ENCODE measurements at regions not wholly inside any gene's neighbourhood (a gene's known extent, or its start where the extent isn't known, plus 50 kb on each side); places are given as distances from the start of the nearest gene placed in this dataset.
"Not testable (repeated sequence)": the region's sequence is repeated elsewhere in the genome, so short reads cannot be mapped to it uniquely, and the experiment has no call there.

DNA sequence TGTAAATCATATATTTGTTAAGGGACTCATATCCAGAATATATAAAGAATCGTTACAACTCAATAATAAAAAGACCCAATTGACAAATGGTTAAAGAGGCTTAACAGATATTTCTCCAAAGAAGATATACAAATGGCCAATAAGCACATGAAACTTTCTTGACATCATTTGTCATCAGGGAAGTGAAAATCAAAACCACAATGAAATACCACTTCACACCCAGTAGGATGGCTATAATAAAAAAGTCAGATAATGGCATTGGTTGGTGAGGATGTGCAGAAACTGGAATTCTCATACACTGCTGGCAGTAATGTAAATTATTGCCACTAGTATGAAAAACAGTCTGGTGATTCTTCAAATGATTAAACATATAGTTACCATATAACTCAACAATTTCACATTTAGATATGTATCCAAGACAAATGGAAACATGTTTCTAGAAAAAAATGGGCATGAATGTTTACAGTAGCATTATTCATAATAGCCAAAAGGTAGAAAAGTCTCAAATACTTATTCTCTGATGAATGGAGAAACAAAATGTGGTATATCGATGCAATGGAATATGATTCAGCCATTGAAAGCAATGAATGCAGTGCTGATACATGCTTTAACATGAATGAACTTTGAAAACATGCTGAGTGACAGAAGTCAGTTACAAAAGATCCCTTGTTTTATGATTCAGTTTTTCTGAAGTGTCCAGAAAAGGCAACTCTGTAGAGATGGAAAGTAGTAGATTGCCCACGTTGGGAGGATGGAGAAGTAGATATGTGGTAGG lies 304.6 kb upstream of the ZEB2 start:
- FAIRE-seq, result no peak

DNA sequence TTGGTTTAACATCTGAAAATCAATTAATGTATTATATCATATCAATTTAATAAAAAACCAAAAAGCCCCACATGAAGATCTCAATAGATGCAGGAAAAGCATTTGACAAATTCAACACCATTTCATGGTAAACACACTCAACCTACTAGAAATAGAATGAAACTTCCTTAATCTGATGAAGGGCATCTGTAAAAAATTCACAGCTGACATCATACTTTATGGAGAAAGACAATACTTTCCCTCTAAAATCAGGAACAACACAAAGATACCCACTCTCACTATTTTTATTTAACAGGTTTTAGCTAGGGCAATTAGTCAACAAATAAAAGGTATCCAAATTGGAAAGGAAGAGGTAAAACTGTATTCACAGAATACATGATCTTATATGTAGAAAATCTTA lies 303.0 kb upstream of the ZEB2 start:
- FAIRE-seq, result no peak

DNA sequence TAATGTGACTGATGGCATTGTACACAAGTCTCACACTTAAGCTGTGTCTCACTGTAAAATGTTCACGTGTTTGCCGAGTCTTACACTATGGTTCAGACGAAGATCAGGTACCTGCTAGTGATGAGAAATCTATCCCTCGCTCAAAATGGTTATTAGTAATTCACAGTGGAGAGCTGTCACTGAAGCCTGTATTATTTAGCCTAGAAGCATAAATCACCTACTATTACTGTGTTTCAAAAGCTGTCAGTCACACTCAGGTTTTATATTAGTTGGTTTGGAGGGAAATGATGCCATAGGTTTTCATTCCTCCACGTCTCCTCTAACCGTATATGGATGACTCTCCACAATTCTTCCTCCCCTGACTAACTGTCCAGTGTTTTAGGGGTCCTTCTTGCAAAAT lies 292.4 kb upstream of the ZEB2 start:
- no peak for FAIRE-seq

DNA sequence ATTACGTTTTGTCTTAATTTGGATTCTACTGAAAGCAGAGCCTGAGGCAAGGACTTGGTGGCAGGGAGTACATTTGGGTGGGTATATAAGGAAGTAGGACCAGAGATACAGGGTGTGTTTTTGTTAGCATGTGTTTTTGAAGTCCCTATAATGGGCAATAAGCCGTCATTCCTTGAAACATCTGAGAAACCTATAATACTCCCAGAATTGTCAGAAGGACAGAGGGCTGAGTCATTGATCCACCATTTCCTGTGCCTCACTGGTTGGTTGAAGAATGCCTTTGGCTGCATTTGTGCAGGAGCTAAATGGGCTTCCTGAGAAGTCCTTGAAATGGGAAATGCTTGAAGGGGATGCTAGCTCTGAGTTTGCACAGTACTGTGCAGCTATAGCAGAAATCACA lies 281.8 kb upstream of the ZEB2 start:
- no peak for FAIRE-seq

DNA sequence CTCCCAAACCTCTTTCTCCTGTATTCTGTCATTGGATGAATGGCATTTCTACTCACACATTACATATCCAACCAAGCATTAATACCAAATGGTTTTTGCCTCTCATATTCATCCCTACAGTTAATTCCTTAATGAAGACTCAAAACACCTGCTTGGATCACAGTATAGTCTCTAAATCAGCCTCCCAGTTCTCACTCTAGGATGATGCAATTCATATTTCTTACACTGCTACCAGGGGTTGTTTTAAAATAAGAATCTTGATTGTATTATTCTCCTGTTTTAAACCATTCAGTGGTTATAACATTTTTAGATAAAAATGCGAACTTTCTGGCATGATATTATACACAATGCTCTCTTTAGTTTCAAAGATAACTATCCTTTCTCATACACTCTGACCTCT lies 281.4 kb upstream of the ZEB2 start:
- no peak for FAIRE-seq

- no peak for FAIRE-seq
These were observed 279.1 kb upstream of the ZEB2 start for GRCh38 chr2:144798989-144799388.

GRCh38 chr2:144798034-144798433 lies 278.1 kb upstream of the ZEB2 start:
- FAIRE-seq, result no peak

- no peak for FAIRE-seq
These were observed 277.0 kb upstream of the ZEB2 start for GRCh38 chr2:144796936-144797335.

- FAIRE-seq, result no peak
These were observed 276.2 kb upstream of the ZEB2 start for GRCh38 chr2:144796164-144796563.

- no peak for FAIRE-seq
These were observed 265.3 kb upstream of the ZEB2 start for GRCh38 chr2:144785253-144785652.

GRCh38 chr2:144780983-144781382 lies 261.1 kb upstream of the ZEB2 start:
- no peak for FAIRE-seq

- FAIRE-seq, result no peak
These were observed 256.8 kb upstream of the ZEB2 start for GRCh38 chr2:144776766-144777165.

- FAIRE-seq, result no peak
These were observed 254.9 kb upstream of the ZEB2 start for GRCh38 chr2:144774809-144775208.

DNA sequence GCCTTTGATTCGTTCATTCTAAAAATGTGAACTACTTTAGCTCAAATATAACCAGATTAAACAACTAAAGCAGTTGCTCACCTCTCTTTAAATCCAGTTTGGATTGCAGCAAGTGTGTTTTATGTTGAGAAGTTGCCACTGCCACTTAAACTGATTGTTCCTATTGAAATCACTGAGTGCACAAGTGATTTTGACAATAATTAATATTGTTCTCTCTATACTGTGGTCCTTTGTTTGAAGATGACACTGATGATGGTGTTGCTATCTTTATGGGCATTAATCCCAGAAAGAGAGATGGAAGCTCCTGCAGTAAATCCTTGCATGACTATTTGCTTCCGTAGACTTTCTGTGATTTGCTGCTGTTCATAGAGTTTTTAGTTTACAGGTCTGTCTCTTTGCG lies 251.4 kb upstream of the ZEB2 start:
- no peak for FAIRE-seq

GRCh38 chr2:144770616-144771230 lies 250.8 kb upstream of the ZEB2 start:
- FAIRE-seq, result no peak

GRCh38 chr2:144760939-144761338 lies 241.0 kb upstream of the ZEB2 start:
- not testable (repeated sequence) for FAIRE-seq

DNA sequence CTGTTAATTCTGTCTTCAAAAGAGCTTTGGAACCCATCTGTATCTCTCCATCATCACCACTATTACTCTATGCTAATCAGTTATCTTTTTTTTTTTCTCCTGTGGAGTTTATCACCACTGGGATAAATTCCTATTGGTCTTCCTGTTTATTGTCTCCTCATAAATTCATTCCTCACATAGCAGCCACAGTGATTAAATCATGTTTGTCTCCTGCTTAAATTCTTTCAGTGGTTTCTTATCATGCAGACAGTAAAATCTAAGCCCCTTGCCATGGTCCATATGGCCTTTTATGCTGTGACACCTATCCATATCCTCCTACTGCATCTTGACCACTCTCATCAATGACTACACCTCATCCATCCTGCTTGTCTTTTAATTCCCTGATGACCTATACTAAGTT lies 239.8 kb upstream of the ZEB2 start:
- no peak for FAIRE-seq

DNA sequence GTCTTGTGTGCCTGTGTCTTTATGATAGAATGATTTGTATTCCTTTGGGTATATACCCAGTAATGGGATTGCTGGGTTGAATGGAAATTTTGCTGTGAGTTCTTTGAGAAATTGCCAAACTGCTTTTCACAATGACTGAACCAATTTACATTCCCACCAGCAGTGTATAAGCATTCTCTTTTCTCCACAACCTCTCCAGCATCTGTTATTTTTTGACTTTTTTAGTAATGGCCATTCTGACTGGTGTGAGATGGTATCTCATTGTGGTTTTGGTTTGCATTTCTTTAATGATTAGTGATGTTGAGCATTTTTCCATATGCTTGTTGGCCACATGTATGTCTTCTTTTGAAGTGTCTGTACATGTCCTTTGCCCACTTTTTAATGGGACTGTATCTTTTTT lies 238.3 kb upstream of the ZEB2 start:
- FAIRE-seq, result not testable (repeated sequence)

- no peak for FAIRE-seq
These were observed 233.5 kb upstream of the ZEB2 start for GRCh38 chr2:144753416-144753815.

- FAIRE-seq, result no peak
These were observed 231.4 kb upstream of the ZEB2 start for GRCh38 chr2:144751142-144751905.

GRCh38 chr2:144749188-144749587 lies 229.3 kb upstream of the ZEB2 start:
- FAIRE-seq, result no peak

DNA sequence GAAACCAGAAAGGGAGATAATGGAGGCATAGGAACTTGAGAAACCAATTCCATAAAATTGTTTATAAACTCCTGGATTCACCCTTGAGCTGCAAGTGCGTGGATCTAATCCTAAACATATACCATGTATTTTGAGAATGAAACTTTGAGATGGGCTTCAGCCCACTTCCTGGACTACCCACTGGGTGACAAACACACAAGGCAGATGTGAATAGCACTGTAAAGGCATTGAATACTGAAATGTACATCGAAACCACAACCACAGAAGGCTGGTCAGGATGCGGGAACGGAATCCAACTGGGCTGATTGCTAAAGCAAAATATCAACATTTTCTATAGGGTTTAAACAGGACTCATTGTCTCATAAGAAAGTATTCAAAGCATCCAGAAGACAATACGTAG lies 228.5 kb upstream of the ZEB2 start:
- FAIRE-seq, result no peak

- no peak for FAIRE-seq
These were observed 227.7 kb upstream of the ZEB2 start for GRCh38 chr2:144747571-144747970.

GRCh38 chr2:144745424-144745823 lies 225.5 kb upstream of the ZEB2 start:
- FAIRE-seq, result no peak

Measured in colon (tissue), 2 donors.